HFF-Myc (cell line): ENCODE measurements at regions not wholly inside any gene's neighbourhood (a gene's known extent, or its start where the extent isn't known, plus 50 kb on each side); places are given as distances from the start of the nearest gene placed in this dataset.

Experiments
- DNase-seq: peaks from one replicate; pipeline ENCODE4 v3.0.0-alpha.2; 2011; ENCODE audit warnings: low read depth; ENCODE audit errors: extremely low read depth
- H3K4me3 ChIP-seq: replicated peaks from 2 replicates; pipeline ENCODE4 v1.5.1; 2011; ENCODE audit warnings: low read depth, mild to moderate bottlenecking, control low read depth, low read length
- CTCF ChIP-seq: IDR thresholded peaks from 2 replicates; pipeline ENCODE4 v1.5.1; 2012; ENCODE audit warnings: mild to moderate bottlenecking, low read depth, low read length, control low read depth; ENCODE audit errors: missing control alignments

- no peak for TF ChIP-seq CTCF
- DNase-seq, result no peak
- H3K4me3 ChIP-seq, result no peak overlapping the region
Measured at GRCh38 chr11:86161837-86162236, 82.7 kb upstream of the EED start.

DNA sequence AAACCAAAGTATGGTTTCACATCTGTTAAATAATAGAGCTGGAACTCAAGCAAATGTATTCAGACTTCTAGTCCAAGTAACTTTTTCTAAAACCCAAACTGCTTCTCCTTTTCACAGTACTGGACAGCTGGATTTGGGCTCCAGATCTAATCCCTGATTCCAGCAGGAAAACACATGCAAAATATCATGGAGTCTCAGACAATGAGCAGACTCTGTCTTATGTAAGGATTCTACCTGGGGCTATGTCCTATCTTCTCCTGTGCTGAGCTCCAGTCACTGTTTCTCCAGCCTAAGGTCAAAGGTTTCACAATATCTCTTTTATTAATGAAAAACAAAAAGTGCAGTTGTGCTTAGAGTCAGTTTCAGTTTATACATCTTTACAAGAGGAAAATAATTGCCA is 83.2 kb upstream of the EED start:
- DNase-seq, result no peak
- H3K4me3 ChIP-seq, result no peak overlapping the region
- TF ChIP-seq CTCF, result no peak

- TF ChIP-seq CTCF, result no peak
- DNase-seq, result no peak
- H3K4me3 ChIP-seq, result no peak overlapping the region
Measured at GRCh38 chr11:86160541-86161149, 83.9 kb upstream of the EED start.

DNA sequence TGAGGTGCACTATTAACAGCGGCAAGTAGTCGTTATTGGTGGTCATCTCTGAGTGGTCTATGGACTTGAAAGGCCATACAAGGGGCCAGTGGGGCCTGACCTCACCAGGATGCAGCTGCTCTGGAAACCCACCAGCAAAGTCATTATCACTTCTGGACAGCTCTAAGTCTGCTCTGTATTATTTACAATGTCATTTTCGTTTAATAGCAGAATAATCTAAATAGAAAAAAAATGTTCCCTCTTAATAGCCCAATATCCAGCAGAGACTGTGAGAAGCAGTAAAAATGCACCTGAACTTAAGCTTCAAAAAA is 85.0 kb upstream of the EED start:
- no peak for TF ChIP-seq CTCF
- DNase-seq, result no peak
- H3K4me3 ChIP-seq, result no peak overlapping the region

DNA sequence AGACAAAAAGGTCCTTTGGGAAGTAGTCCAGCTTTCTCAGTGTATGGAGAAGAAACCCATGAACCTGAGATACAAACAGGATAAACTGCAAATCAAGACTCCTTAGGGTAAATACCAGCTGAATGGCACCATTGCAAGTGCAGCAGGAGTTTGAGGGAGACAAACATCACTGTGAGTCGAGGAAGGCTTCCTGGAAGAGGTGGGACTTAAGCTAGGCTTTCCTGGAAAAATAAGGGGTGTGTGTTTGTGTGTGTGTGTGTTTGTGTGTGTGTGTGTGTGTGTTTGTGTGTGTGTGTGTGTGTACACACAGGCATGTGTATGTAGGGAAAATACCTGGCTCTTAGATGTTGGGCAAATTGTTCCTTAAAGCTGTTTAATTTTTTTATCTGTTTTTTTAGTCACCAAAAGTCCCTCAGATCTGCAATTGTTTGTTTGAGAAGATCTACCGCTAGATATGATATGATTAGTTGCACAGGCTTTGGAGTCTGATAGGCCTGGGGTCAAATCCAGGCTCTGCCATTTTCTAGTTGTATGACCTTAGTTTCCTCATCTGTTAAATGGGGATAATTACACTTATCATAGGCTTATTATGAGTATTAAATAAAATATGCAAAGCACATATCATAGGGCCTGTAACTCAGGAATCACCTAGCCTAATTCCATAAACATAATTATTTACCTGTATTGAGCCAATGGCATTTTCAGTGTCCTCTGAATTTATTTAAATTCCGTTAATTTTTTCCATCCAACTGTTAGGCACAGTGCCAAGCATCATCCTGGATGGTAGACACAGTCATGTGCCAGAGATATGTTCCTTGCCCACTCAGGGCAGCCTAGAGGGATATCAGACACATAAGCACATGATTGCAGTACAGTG is 85.6 kb upstream of the EED start:
- H3K4me3 ChIP-seq, result no peak overlapping the region
- no peak for DNase-seq
- TF ChIP-seq CTCF, result no peak

- DNase-seq, result no peak
- no peak overlapping the region for H3K4me3 ChIP-seq
- TF ChIP-seq CTCF, result no peak
Measured at GRCh38 chr11:86157797-86158378, 86.7 kb upstream of the EED start.
